ENCODE measurements at regions not wholly inside any gene's neighbourhood (a gene's known extent, or its start where the extent isn't known, plus 50 kb on each side); places are given as distances from the start of the nearest gene placed in this dataset.

DNA sequence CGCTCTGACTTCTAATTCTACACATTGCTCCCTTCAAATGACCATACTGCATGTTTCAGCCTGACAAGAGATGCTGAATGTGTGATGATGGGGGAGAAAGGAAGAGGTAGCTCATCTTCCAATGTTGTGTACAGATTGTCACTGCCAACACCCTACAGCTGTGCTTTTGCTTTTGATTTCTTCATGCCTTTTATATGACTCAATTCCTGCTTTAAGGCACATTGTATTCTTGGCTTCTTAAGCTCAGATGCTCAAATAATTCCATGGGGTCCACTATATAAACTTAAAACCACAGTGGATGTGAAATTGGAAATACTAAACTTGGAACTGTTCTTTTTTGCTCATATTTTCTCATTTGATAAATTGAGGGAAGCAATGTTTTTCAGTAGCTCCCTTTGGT lies 183.2 kb upstream of the WDFY3 start:
- no peak for DNase-seq
- Histone ChIP-seq H3K36me3 (ENCODE audit: control insufficient read depth in 4 of 4, insufficient read depth in 4 of 4, low read length in 4 of 4) (no peaks in the 10 kb centered on the region), H3K9me3 (ENCODE audit: control insufficient read depth in 4 of 4, insufficient read depth in 3 of 4, low read length in 3 of 4) (no peaks in the 10 kb centered on the region), H3K27me3 (ENCODE audit: control insufficient read depth in 3 of 3, insufficient read depth in 3 of 3, low read length in 2 of 3) (no peaks in the 10 kb centered on the region), H3K9ac (ENCODE audit: insufficient read depth in 1 of 2, low read length in 2 of 2) (no peak overlapping the region), H3K27ac (ENCODE audit: low read depth in 1 of 2, low read length in 1 of 2) (peak overlapping the region in 1 of 2 donors; percentile 43), H3K4me3 (no peak overlapping the region), H3K4me1 (ENCODE audit: control insufficient read depth in 5 of 5, insufficient read depth in 5 of 5, low read length in 5 of 5) (no peaks in the 10 kb centered on the region)
- no peak for ATAC-seq (ENCODE audit: insufficient read depth, low FRiP score)
- TF ChIP-seq, protein P1, sequence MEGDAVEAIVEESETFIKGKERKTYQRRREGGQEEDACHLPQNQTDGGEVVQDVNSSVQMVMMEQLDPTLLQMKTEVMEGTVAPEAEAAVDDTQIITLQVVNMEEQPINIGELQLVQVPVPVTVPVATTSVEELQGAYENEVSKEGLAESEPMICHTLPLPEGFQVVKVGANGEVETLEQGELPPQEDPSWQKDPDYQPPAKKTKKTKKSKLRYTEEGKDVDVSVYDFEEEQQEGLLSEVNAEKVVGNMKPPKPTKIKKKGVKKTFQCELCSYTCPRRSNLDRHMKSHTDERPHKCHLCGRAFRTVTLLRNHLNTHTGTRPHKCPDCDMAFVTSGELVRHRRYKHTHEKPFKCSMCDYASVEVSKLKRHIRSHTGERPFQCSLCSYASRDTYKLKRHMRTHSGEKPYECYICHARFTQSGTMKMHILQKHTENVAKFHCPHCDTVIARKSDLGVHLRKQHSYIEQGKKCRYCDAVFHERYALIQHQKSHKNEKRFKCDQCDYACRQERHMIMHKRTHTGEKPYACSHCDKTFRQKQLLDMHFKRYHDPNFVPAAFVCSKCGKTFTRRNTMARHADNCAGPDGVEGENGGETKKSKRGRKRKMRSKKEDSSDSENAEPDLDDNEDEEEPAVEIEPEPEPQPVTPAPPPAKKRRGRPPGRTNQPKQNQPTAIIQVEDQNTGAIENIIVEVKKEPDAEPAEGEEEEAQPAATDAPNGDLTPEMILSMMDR (IDR thresholded peaks at IDR 0.05; ENCODE audit: control extremely low read depth, extremely low read depth): no peak
- WGBS, 2 donors: 94 to 96% methylated on average over 1 of the region's 1 CpG

DNA sequence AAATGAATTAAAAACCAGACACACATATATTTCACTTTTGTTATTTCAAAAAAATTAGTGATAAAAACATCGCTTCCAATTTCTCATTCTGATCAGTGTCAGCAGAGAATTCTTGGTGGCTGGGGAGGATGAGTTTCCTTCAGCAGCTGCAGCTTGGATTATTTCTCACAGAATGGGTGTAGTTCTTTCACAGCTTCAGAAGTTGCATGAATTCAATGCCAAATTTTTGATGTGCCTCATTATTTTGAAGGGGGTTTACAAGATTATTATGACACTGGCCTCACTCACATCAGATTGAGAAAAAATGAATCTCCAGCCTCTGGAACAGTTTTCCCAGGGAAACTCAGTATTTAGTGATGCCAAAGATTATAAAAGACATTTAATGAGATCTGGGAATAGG lies 184.9 kb upstream of the WDFY3 start:
- Histone ChIP-seq H3K4me1 (ENCODE audit: control insufficient read depth in 5 of 5, insufficient read depth in 5 of 5, low read length in 5 of 5) (no peaks in the 10 kb centered on the region), H3K9ac (ENCODE audit: insufficient read depth in 1 of 2, low read length in 2 of 2) (no peak overlapping the region), H3K9me3 (ENCODE audit: control insufficient read depth in 4 of 4, insufficient read depth in 3 of 4, low read length in 3 of 4) (no peaks in the 10 kb centered on the region), H3K36me3 (ENCODE audit: control insufficient read depth in 4 of 4, insufficient read depth in 4 of 4, low read length in 4 of 4) (no peaks in the 10 kb centered on the region), H3K27ac (ENCODE audit: low read depth in 1 of 2, low read length in 1 of 2) (no peak overlapping the region), H3K4me3 (no peak overlapping the region), H3K27me3 (ENCODE audit: control insufficient read depth in 3 of 3, insufficient read depth in 3 of 3, low read length in 2 of 3) (no peaks in the 10 kb centered on the region)
- TF ChIP-seq, protein P1 (IDR thresholded peaks at IDR 0.05; ENCODE audit: control extremely low read depth, extremely low read depth): no peak
- no peak for ATAC-seq (ENCODE audit: insufficient read depth, low FRiP score)
- WGBS, 2 donors: 98 to 100% methylated on average over 1 of the region's 1 CpG
- no peak for DNase-seq

DNA sequence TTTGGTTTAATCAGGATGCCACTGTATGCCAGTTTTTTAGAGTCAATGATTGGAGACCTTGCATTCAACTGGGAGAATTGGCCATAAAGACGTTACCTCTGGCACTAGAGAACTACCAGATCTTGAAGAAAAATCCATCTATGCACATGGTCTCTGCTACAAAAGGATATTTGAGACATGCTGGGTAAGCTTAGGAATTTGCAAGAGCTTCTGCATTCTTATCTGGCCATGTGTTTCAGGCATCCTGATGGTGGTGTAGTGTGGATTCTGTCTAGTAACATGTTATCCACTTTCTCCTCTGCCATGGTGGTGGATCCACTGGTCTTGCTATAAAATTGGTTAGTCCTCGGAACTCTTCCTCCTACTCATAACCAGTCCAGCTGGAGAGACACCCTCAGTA lies 185.3 kb upstream of the WDFY3 start:
- Histone ChIP-seq H3K27me3 (ENCODE audit: control insufficient read depth in 3 of 3, insufficient read depth in 3 of 3, low read length in 2 of 3) (no peaks in the 10 kb centered on the region), H3K4me3 (no peak overlapping the region), H3K4me1 (ENCODE audit: control insufficient read depth in 5 of 5, insufficient read depth in 5 of 5, low read length in 5 of 5) (no peaks in the 10 kb centered on the region), H3K9me3 (ENCODE audit: control insufficient read depth in 4 of 4, insufficient read depth in 3 of 4, low read length in 3 of 4) (no peaks in the 10 kb centered on the region), H3K27ac (ENCODE audit: low read depth in 1 of 2, low read length in 1 of 2) (no peak overlapping the region), H3K9ac (ENCODE audit: insufficient read depth in 1 of 2, low read length in 2 of 2) (no peak overlapping the region), H3K36me3 (ENCODE audit: control insufficient read depth in 4 of 4, insufficient read depth in 4 of 4, low read length in 4 of 4) (no peaks in the 10 kb centered on the region)
- DNase-seq (no peak), ATAC-seq (ENCODE audit: insufficient read depth, low FRiP score) (no peak)
- 83 to 89% methylated on average over 2 of the region's 2 CpGs for WGBS, 2 donors
- TF ChIP-seq, protein P1 (IDR thresholded peaks at IDR 0.05; ENCODE audit: control extremely low read depth, extremely low read depth): no peak

DNA sequence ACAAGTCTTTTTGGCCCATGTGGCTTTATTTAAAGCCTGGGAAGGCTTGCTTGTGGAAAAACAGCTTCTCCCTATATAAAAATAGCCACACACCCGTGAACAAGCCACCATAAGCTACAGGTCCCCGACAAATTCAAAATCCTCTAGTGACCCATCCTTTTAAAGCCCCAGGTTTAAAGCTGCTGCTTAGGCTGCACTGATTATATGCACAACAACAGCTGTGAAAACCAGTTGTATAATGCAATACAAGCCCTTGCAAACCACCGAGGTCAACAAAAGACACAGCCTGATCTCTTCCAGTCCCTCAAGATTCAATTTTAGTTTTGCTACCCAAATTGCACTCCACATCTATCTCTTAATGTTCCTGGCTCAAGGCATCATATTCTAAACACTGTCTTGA lies 186.0 kb upstream of the WDFY3 start:
- H3K9me3 ChIP-seq (ENCODE audit: control insufficient read depth in 4 of 4, insufficient read depth in 3 of 4, low read length in 3 of 4): no peaks in the 10 kb centered on the region
- H3K27me3 ChIP-seq (ENCODE audit: control insufficient read depth in 3 of 3, insufficient read depth in 3 of 3, low read length in 2 of 3): no peaks in the 10 kb centered on the region
- H3K4me3 ChIP-seq: no peak overlapping the region
- TF ChIP-seq, protein P1 (IDR thresholded peaks at IDR 0.05; ENCODE audit: control extremely low read depth, extremely low read depth): no peak
- H3K27ac ChIP-seq (ENCODE audit: low read depth in 1 of 2, low read length in 1 of 2): no peak overlapping the region
- H3K9ac ChIP-seq (ENCODE audit: insufficient read depth in 1 of 2, low read length in 2 of 2): no peak overlapping the region
- 86 to 93% methylated on average over 3 of the region's 3 CpGs for WGBS, 2 donors
- no peaks in the 10 kb centered on the region for H3K4me1 ChIP-seq (ENCODE audit: control insufficient read depth in 5 of 5, insufficient read depth in 5 of 5, low read length in 5 of 5)
- H3K36me3 ChIP-seq (ENCODE audit: control insufficient read depth in 4 of 4, insufficient read depth in 4 of 4, low read length in 4 of 4): no peaks in the 10 kb centered on the region
- DNase-seq (no peak), ATAC-seq (ENCODE audit: insufficient read depth, low FRiP score) (no peak)
